B cell (primary cell): ENCODE measurements at regions not wholly inside any gene's neighbourhood (a gene's known extent, or its start where the extent isn't known, plus 50 kb on each side); places are given as distances from the start of the nearest gene placed in this dataset.

Source experiments
- EZH2 ChIP-seq: IDR thresholded peaks from 2 replicates; pipeline ENCODE4 v1.6.1; 2012; ENCODE audit warnings: borderline replicate concordance, low read depth, mild to moderate bottlenecking, moderate library complexity, low read length; ENCODE audit not compliant: insufficient read depth, poor library complexity, severe bottlenecking
- TF ChIP-seq, protein P1 (sequence below): fragments of 200-600 bp; IDR thresholded peaks from one replicate; pipeline ENCODE4 v1.8.0; 2022; ENCODE audit warnings: antibody characterized with exemption, mild to moderate bottlenecking

DNA sequence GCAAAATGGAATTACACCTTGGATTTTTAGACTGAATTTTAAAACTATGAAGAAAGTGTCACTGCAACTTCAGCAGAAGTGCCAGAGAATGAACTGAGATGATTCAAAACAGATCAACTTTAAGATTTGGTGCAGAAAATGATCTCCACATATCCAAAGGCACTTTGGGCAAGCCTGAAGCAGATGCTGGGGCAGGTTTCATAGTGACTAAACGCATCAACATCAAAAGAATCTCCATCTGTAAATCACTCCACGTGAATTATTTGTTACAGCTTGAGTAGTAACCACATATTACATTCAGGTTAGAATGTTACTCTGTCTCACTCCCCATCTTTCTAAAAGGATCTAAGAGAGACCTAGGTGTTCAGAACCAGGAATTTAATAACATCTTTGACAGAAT lies 329.0 kb upstream of the ESRRG start:
- TF ChIP-seq, protein P1, sequence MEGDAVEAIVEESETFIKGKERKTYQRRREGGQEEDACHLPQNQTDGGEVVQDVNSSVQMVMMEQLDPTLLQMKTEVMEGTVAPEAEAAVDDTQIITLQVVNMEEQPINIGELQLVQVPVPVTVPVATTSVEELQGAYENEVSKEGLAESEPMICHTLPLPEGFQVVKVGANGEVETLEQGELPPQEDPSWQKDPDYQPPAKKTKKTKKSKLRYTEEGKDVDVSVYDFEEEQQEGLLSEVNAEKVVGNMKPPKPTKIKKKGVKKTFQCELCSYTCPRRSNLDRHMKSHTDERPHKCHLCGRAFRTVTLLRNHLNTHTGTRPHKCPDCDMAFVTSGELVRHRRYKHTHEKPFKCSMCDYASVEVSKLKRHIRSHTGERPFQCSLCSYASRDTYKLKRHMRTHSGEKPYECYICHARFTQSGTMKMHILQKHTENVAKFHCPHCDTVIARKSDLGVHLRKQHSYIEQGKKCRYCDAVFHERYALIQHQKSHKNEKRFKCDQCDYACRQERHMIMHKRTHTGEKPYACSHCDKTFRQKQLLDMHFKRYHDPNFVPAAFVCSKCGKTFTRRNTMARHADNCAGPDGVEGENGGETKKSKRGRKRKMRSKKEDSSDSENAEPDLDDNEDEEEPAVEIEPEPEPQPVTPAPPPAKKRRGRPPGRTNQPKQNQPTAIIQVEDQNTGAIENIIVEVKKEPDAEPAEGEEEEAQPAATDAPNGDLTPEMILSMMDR: no peak
- TF ChIP-seq EZH2: no peak
